ENCODE measurements at regions not wholly inside any gene's neighbourhood (a gene's known extent, or its start where the extent isn't known, plus 50 kb on each side); places are given as distances from the start of the nearest gene placed in this dataset.

GRCh38 chr7:109915670-109916069 lies 1175.3 kb upstream of the LRRN3 start:
- H3K9ac ChIP-seq (ENCODE audit: insufficient read depth in 1 of 2, low read length in 2 of 2), result no peak overlapping the region
- TF ChIP-seq, protein P1, sequence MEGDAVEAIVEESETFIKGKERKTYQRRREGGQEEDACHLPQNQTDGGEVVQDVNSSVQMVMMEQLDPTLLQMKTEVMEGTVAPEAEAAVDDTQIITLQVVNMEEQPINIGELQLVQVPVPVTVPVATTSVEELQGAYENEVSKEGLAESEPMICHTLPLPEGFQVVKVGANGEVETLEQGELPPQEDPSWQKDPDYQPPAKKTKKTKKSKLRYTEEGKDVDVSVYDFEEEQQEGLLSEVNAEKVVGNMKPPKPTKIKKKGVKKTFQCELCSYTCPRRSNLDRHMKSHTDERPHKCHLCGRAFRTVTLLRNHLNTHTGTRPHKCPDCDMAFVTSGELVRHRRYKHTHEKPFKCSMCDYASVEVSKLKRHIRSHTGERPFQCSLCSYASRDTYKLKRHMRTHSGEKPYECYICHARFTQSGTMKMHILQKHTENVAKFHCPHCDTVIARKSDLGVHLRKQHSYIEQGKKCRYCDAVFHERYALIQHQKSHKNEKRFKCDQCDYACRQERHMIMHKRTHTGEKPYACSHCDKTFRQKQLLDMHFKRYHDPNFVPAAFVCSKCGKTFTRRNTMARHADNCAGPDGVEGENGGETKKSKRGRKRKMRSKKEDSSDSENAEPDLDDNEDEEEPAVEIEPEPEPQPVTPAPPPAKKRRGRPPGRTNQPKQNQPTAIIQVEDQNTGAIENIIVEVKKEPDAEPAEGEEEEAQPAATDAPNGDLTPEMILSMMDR (IDR thresholded peaks at IDR 0.05; ENCODE audit: control extremely low read depth, extremely low read depth), result no peak
- H3K27ac ChIP-seq (ENCODE audit: low read depth in 1 of 2, low read length in 1 of 2), result no peak overlapping the region
- ATAC-seq (ENCODE audit: insufficient read depth, low FRiP score) (no peak), DNase-seq (no peak)
- no peaks in the 10 kb centered on the region for H3K27me3 ChIP-seq (ENCODE audit: control insufficient read depth in 3 of 3, insufficient read depth in 3 of 3, low read length in 2 of 3)
- H3K9me3 ChIP-seq (ENCODE audit: control insufficient read depth in 4 of 4, insufficient read depth in 3 of 4, low read length in 3 of 4), result no peaks in the 10 kb centered on the region
- WGBS, 2 donors, result 91 to 93% methylated on average over 3 of the region's 3 CpGs
- H3K4me1 ChIP-seq (ENCODE audit: control insufficient read depth in 5 of 5, insufficient read depth in 5 of 5, low read length in 5 of 5), result no peaks in the 10 kb centered on the region
- H3K4me3 ChIP-seq, result no peak overlapping the region
- no peaks in the 10 kb centered on the region for H3K36me3 ChIP-seq (ENCODE audit: control insufficient read depth in 4 of 4, insufficient read depth in 4 of 4, low read length in 4 of 4)

DNA sequence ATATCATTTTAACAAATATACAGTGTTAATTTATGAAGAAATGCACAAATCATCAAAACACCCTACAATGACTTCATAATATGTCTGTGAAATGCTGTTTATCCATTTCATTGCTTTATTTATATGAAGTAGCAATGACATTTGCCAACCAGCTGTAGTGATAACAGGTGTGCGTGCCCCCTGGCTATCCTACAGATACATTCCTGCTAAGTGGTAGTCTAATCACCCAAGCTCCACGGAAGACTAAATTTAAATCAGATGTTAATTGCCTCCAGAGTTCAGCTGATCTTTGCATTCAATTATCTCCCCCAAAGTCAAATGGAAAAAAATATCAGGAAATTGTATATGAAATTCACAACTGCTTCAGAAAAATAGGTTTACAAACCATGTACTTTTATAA lies 1164.2 kb upstream of the LRRN3 start:
- H3K36me3 ChIP-seq (ENCODE audit: control insufficient read depth in 4 of 4, insufficient read depth in 4 of 4, low read length in 4 of 4), result no peaks in the 10 kb centered on the region
- H3K9me3 ChIP-seq (ENCODE audit: control insufficient read depth in 4 of 4, insufficient read depth in 3 of 4, low read length in 3 of 4), result peaks cover 0 to 8% (median 0%) of the 10 kb centered on the region in 4 donors
- no peak overlapping the region for H3K4me3 ChIP-seq
- no peaks in the 10 kb centered on the region for H3K27me3 ChIP-seq (ENCODE audit: control insufficient read depth in 3 of 3, insufficient read depth in 3 of 3, low read length in 2 of 3)
- ATAC-seq (ENCODE audit: insufficient read depth, low FRiP score) (no peak), DNase-seq (no peak)
- 46 to 66% methylated on average over 2 of the region's 2 CpGs for WGBS, 2 donors
- TF ChIP-seq, protein P1 (IDR thresholded peaks at IDR 0.05; ENCODE audit: control extremely low read depth, extremely low read depth), result no peak
- no peaks in the 10 kb centered on the region for H3K4me1 ChIP-seq (ENCODE audit: control insufficient read depth in 5 of 5, insufficient read depth in 5 of 5, low read length in 5 of 5)
- H3K9ac ChIP-seq (ENCODE audit: insufficient read depth in 1 of 2, low read length in 2 of 2), result no peak overlapping the region
- H3K27ac ChIP-seq (ENCODE audit: low read depth in 1 of 2, low read length in 1 of 2), result no peak overlapping the region

DNA sequence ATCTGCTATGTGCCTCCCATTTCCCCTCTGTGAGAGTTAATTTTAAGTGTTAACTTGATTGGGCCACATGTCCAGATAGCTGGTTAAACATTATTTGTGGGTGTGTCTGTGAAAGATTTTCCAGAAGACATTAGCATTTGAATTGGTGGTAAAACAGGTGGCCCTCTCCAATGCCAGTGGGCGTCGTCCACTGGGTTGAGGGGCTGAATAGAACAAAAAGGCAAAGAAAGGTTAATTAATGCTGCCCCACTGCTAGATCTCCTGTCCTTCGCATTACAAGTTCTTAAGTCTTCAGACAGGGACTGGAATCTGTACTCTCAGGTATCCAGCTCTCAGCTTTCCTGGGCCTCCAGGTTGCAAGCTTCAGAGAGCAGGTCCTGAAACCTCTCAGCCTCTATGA lies 1160.9 kb upstream of the LRRN3 start:
- no peak overlapping the region for H3K9ac ChIP-seq (ENCODE audit: insufficient read depth in 1 of 2, low read length in 2 of 2)
- WGBS, 2 donors, result 85 to 93% methylated on average over 3 of the region's 3 CpGs
- H3K27me3 ChIP-seq (ENCODE audit: control insufficient read depth in 3 of 3, insufficient read depth in 3 of 3, low read length in 2 of 3), result no peaks in the 10 kb centered on the region
- H3K36me3 ChIP-seq (ENCODE audit: control insufficient read depth in 4 of 4, insufficient read depth in 4 of 4, low read length in 4 of 4), result no peaks in the 10 kb centered on the region
- no peak for ATAC-seq (ENCODE audit: insufficient read depth, low FRiP score)
- H3K4me1 ChIP-seq (ENCODE audit: control insufficient read depth in 5 of 5, insufficient read depth in 5 of 5, low read length in 5 of 5), result no peaks in the 10 kb centered on the region
- no peaks in the 10 kb centered on the region for H3K9me3 ChIP-seq (ENCODE audit: control insufficient read depth in 4 of 4, insufficient read depth in 3 of 4, low read length in 3 of 4)
- TF ChIP-seq, protein P1 (IDR thresholded peaks at IDR 0.05; ENCODE audit: control extremely low read depth, extremely low read depth), result no peak
- no peak overlapping the region for H3K27ac ChIP-seq (ENCODE audit: low read depth in 1 of 2, low read length in 1 of 2)
- no peak overlapping the region for H3K4me3 ChIP-seq
- DNase-seq, result no peak

GRCh38 chr7:109939207-109939606 lies 1151.7 kb upstream of the LRRN3 start:
- ATAC-seq (ENCODE audit: insufficient read depth, low FRiP score), result no peak
- H3K27me3 ChIP-seq (ENCODE audit: control insufficient read depth in 3 of 3, insufficient read depth in 3 of 3, low read length in 2 of 3), result no peaks in the 10 kb centered on the region
- 46 to 62% methylated on average over 2 of the region's 2 CpGs for WGBS, 2 donors
- no peak overlapping the region for H3K4me3 ChIP-seq
- DNase-seq, result no peak
- no peaks in the 10 kb centered on the region for H3K36me3 ChIP-seq (ENCODE audit: control insufficient read depth in 4 of 4, insufficient read depth in 4 of 4, low read length in 4 of 4)
- peaks cover 0 to 2% (median 0%) of the 10 kb centered on the region in 4 donors for H3K9me3 ChIP-seq (ENCODE audit: control insufficient read depth in 4 of 4, insufficient read depth in 3 of 4, low read length in 3 of 4)
- no peak overlapping the region for H3K9ac ChIP-seq (ENCODE audit: insufficient read depth in 1 of 2, low read length in 2 of 2)
- no peak overlapping the region for H3K27ac ChIP-seq (ENCODE audit: low read depth in 1 of 2, low read length in 1 of 2)
- TF ChIP-seq, protein P1 (IDR thresholded peaks at IDR 0.05; ENCODE audit: control extremely low read depth, extremely low read depth), result no peak
- H3K4me1 ChIP-seq (ENCODE audit: control insufficient read depth in 5 of 5, insufficient read depth in 5 of 5, low read length in 5 of 5), result no peaks in the 10 kb centered on the region
